ENCODE measurements at regions not wholly inside any gene's neighbourhood (a gene's known extent, or its start where the extent isn't known, plus 50 kb on each side); places are given as distances from the start of the nearest gene placed in this dataset.

DNA sequence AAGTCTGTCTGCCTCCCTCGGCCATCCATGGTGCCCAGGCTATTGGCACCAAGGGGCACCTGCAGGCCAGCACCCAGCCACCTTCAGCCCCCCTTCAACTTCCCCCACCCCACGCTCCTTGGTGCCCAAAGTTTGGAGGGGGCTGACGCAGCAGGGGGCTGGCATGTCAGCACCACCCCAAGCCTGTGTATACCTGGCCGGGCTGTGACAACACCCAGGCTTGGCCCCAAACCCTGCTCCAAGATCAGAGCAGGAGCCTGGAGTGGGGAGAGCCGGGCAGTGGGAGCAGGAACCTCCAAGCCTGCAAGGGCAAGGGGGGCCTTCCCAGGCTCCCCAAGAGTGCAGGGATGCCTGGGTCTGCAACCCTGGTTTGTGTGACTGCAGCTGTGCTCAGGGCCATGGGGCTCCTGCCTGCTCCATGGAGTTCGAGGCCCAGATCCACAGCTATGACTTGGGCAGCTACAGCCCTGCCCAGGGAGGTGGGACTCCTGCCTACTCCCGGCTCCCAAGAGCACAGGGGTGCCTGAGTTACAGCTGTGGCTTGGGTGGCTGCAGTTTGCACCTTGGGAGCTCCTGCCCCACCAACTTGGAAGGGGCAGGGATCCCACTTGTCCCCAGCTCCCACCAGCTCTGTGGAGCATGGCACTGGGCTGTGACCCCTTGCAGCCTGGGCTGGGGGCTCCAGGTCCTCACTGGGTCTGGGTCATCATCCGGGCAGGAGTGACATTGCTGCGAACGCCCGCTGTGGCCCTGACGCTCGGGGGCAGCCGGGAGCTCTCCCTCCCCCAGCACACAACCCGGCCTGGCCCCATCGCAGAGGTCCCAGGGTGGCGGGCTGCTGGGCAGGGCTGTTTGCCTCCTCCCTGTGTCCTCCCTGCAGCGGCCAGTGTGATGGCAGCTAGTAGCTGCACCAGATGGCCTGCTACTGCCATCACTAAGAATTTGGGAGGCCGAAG lies 175.5 kb upstream of the SDK2 start:
- no peak for ATAC-seq

DNA sequence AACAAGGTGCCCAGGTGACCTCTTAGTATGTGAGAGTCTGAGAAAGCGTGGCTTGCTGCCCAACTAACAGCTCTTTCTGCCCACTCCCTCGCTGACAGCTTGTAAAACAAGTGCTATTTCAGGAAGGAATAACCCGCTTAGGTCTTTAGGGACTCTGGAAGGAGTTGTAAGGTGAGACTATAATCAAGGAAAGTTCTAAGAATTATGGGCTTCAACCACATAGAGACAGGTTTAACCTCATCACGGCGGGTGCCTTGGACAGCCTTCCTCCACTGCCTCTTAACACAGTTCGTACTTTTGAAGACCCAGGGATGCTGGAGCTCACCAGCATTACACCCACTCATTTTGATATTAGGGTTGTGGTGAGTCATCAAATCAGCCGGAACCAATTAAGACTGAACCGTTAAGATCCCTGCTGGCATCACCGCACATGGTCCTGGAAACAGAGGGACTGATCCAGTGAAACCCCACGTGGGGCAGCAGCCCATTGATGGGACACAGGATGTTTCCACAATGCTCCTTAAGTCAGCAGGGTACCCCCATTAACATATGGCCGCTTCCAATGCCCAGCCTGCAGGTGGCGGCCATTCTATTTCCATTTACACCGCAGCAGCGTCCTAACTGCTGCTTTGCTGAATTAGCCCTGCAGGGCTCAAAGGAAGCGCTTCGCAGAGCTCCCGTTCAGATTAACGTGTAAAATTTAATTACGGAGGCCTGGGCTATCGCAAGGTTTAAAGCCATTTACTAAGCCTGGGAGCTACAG lies 176.6 kb upstream of the SDK2 start:
- no peak for ATAC-seq

DNA sequence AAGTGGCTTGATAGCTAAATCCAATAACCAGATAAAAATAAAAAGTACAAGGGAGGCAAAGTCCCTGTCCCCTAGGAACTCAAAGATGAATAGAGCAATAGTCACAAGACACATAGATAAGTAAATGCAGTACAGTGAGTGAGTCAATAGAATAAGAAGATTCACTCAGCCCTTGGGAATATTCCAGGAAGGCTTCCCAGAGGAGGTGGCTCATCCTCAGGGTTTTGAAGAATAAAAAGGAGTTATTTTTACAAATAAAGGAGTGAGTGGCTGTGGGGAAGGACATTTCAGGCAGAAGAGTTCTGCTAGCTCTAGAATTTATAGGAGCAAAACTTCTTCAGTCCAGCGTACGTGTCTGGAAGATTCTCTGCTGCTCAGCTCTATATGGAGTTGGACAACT lies 177.4 kb upstream of the SDK2 start:
- no peak for ATAC-seq

DNA sequence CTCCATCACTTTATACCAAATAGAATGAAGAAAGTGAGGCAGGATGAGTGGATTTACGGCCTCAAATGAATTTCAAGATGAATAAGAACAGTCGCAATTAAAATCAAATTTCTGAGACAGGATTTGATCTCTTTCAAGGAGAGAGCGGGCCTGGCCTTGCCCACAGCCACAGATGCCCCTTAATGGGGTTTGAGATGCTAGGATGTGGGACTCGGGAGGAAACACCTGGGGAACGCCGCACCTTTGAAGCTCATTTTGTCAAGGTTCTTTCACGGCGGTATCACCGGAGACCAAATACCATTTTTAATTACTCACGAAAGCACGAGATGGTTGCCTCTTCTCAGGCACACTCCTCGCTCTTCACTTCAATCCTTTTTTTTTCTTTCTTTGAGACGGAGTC lies 178.1 kb upstream of the SDK2 start:
- no peak for ATAC-seq

DNA sequence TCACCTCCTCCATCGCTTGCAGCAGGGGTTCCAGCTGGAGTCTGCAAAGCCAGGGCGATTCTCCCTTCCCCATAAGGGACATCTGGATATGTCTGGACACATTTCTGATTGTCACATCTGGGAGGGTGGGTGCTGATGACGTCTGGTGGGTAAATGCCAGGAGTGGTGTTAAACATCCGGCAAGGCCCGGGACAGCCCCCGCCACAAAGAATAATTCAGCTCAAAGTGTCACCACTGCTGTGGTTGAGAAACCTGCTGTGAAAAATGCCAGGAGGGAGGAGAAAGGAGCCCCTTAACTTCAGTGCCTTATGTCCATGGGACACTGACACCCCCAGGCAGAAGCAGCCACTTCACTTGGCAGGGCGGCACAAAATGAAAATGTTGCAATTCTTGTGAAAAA lies 179.4 kb upstream of the SDK2 start:
- ATAC-seq = peak in 1 of 2 donors; percentile 27

DNA sequence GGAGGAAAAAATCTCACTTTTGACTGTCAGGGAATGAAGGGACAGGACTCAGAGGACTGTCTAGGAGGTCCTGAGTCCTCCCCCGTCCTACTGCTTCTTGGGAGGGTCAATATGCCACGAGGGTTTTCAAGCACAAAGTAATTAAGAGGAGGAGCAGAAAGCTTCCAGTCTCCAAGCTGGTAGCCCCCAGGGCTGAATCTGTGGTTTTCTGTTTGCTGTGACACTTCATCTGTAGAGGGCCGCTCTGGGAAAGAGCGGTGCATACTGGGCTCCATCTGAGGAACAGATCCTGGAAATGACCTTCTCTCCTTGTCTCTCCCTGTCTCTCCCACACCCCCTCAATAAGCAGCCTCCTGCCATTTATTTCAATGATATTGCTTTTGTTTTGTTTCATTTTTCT lies 180.1 kb upstream of the SDK2 start:
- no peak for ATAC-seq

DNA sequence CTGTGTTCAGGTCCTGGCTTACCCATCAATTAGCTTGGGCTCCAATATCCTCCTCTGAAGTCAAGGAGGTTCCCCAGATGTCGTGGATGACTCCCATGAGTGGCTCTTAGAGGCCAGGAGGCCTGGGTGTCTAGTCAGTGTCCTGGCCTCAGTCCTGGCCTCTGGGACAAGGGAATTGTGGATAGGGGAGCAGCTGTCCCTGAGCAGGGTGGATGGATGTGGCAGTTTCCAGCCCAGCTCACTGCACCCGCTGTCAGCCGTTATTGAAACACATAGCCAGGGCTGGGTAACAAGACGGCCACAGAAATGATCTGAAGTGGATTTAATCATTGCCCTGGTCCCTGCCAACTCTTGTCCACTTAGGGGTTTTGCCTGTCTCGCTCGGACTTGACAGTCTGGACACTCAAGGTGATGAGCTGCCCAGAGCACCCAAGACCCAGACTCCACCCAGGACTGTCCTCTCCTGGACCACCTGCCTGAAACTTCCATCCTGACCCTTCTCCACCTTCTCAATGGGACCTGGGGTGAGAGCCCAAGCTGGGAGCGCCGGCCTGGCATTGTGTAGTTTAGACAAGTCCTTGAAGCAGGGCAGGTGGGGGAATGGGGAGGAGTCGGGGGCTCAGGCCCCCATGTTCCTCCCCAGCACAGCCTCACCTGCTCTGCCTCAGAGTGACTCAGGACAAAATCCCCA lies 182.1 kb upstream of the SDK2 start:
- no peak for ATAC-seq

DNA sequence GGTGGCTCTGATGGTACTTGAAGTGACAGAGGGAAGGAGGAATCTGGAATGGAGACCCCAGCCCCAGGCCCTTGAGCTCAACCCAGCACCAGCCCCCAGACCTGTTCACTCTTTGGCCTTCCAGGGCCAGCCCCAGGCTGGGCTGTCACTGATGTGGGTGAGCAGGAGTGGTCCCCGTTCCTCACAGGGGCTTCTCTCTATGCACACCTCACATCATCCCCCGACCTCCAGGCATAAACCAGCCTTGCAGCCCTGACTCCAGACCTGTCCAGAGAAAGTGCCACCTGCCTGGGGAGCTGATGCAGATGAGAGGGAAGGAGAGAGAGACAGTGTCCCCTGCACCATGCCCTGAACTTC lies 182.6 kb upstream of the SDK2 start:
- ATAC-seq = no peak

DNA sequence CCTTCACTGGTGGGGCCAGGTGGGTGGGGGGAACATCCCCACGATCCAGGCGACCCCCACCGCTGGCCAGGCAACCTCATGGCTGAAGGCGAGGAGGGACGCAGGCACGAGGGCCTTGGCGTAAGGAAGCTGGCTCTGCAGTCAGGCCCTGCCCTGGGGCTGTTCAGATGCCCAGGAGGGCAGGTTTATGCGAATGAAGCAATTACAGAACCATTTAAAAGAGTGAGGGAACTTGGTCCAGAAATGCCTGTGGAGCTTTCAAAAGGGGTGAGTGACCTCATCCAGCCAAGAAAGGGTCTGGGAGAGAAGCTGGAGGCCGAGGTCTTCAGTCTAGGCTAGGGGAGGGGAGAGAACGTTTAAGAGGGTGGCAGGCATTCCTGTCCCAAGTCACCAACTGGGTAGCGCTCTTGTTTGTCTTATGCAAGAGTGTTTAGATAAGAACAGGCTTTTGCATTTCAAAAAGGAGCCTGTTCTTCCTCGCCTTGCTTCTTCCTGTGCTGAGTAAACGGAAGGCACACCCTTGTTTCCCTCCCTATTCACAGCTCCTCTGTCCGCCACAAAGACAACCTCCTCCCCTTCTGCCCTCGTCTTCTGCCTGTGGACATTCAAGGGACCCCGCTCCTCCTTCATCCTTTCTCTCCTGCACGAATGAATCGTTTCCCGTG lies 183.5 kb upstream of the SDK2 start:
- ATAC-seq = no peak

DNA sequence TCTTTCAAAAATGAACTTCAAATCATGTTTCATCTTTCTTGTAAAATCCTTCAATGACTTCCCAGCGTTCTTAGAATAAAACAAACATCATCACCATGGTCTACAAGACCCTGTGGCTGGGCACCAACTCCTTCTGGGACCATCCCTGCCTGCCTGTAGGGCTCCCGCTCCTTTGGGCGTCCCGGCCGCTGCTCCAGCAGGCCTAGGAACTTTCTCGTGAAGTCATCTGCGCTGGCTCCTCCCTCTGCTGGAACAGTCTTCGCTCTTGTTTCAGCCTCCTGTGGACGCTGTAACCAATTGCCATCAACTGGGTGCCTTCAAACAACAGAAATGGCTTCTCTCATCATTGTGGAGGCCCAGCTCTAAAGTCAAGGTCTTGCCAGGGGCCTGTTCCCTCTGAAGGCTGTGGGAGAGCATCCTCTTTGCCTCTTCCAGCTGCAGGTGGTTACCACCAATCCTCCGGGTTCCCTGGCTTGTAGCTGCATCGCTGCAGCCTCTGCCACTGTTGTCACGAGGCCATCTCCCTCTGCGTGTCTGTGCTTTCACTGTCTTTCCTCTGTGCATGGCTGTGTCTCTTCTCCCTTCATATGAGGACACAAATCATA lies 185.5 kb upstream of the SDK2 start:
- no peak for ATAC-seq

DNA sequence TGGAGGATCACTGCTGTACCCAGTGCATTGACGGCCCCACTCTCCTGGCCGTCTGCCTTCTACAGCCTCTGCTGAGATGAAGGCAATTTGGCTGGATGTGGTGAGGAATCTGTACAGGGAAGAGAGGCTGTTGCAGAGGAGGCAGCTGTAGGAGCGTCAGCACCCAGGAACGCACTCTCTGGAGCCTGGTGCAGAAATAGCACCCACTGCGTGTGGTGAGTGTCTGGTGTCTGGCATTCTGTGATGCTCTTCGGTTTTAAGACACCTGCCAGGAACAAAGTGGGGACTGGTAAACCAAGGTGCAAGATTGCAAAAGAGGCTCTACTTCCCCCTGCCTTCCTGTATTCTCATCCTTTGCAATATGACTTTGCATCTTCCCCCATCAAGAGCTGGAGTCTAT lies 187.5 kb upstream of the SDK2 start:
- no peak for ATAC-seq

DNA sequence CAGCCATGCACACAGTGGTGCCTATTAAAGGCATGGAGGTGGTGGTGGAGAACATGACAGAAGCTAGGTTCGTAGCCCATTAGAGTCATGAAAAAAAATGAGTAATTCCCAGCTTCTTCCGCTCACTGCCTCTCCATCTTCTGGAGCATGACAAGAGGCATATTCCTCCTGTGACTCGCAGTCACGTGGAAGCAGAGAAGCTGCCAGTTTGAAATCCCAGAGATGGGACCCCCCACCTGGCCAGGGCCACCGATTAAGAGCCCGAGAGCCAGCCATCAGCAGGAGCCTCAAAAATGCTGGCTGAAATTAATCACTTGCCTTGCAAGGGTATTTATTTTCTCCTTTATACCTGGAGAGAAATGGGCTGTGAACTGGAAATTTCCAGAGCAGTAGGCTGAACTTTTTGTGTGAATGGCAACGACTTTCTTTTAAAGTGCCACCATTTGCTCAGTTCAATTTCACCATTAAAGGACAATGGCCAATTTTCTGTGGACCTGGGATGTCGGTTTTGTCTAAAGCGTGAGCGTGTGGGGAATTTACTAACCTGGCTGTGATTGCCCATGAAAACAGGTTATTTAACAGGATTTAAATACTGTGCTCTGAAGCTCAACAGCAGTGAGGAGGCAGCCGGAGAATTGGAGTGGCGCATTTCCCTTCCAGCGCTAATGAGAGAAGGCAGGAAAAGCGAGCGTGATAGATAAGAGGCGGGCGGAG lies 189.7 kb upstream of the SDK2 start:
- ATAC-seq = no peak

DNA sequence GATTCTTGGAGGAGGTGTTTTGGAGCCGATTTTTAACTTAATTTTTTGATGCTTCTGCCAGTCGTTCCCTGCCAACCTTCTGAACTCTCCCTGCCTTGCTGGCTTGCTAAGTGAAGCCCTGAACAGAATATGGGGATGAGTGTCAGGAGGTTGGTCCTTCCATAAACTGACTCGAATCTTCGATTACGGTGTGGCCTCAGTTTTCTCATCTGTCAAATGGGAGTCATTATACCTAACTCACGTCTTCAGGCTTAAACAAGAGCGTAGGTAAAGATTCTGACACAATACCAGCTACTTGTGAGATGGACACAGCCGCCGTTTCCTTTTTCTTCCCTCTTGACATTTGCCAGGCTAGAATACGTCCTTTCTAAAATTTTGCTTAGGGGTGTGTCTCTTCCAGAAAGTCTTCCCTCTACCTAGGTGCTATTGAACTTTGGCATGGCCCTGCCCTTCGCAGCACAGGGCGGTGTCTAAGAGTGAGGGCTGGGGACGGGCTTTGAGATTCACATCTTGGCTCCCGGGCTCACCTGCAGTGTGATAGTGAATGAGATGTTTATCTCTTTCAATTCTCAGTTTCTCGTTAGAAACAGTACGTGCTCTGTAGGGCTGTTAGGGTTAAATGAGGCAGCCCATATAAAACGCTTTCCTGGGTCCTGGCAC lies 190.6 kb upstream of the SDK2 start:
- ATAC-seq = no peak

DNA sequence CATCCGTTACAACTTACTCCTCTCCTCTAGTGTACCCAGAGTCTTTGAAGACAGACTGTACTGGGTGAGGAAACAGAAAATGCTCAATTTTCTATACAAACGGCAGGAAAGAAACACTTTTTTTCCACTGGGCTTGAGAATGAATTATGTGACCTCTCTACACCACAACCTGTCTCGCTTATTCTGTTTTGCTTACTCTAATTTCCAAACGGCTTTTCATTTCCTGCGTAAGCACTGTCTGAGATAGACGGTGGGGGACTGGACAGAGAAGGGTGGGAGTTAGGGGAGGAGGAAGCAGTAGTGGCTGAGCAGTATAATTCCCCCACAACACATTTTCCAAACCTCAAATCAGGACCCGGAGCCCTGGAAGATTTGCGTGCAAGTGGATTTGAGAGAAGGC lies 191.4 kb upstream of the SDK2 start:
- ATAC-seq = peak in 1 of 2 donors; percentile 20

DNA sequence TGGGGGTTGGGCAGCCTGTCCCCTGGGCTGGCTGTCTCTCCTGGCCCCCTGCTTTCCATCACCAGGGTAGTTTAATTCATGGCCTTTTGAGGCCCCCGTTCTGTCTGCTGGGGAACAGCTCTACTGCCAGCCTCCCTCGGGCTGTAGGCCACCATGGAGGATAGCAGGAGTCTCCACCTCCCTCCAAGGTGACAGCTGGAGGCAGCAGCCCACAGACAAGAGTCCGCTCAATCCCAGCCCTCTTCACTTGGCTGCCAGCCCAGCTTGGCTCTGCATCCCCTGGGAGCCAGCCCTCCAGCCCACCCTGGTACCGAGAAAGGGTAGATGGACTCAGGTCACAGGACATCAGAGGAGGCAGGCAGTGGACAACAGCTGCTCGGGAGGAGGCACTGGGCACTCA lies 194.6 kb upstream of the SDK2 start:
- ATAC-seq = no peak

DNA sequence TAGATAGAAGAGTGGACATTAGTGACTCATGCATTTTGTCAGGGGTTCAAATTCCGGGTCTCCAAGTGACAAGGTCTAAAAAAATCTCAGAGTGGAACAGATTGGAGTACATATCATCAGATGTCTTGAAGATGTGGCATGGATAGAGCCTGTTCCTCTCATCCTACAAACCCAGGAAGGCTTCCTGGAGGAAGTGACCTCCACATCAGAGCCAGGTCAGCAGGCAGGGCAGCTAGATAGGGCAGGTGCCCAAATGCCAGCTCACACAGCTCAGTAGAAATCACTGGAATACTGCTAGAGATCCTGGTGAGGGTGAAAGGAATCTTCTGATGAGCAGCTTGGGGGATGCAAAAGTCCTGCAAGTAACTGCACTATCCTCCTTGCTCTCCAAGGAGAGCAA lies 196.6 kb upstream of the SDK2 start:
- ATAC-seq = no peak

DNA sequence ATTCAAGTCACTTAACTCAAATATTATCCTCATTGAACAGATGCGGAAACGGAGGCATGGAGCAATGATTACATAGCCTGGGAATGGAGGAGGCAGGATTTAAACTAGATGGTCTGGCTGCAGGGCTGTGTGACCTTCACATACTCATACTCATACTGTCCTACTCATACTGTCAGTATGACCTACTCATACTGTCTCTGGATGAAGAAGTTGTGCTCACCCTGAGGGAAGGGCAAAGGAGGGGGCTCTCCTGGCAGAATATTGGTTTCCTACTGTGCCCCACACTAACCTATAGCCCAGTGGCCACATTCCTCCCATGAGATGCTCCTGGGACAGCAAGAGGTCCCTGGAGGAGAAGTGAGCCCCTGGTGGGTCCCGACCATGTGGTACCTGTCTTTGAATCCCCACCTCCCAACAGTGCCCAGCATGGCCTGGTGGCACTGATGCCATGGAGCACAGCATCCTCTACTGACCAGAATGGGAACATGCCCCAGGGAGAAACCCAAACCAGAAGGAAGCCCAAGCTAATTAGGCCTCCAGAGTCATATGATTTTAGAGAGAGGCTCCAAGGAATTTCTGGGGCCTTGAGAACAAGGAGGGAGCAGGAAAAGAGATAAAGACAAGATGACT lies 197.3 kb upstream of the SDK2 start:
- peak in 1 of 2 donors; percentile 48 for ATAC-seq

DNA sequence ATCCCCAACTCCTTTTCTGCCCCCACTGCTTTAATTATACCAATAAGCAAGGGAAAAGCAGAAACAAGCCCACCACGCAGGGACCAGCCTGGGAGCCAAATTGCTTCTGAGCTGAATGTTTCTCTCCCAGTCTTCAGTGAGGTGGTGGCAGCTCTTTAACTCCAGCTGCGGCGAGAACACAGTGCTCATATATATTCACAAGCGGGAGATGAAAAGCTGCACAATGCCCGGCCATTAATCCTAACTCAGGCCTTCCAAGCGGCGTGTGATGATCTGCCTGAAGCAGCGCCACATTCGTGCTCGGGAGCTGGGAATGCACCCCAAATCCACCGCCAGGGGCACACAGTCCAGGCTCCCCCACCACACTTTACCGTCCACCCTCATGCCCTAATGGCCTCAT lies 203.7 kb upstream of the SDK2 start:
- ATAC-seq = no peak

DNA sequence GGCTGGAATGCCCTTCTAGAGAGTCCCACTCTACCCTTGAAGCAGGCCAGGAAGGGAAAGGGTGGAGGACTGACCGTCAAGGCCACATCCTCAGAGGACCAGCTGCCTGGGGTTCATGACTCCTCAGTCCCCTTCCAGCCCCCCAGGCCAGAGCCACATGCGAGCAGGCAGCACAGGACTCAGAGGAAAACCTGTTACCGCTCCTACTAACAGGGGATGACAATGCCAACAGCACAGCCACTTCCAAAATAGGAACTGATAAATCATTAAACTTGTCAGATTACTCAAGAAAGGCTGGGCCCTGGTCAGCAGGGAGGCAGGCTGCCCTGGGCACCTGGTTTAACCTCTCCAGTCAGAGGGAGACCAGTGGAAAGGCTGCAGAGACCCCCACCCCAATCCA lies 206.2 kb upstream of the SDK2 start:
- no peak for ATAC-seq

DNA sequence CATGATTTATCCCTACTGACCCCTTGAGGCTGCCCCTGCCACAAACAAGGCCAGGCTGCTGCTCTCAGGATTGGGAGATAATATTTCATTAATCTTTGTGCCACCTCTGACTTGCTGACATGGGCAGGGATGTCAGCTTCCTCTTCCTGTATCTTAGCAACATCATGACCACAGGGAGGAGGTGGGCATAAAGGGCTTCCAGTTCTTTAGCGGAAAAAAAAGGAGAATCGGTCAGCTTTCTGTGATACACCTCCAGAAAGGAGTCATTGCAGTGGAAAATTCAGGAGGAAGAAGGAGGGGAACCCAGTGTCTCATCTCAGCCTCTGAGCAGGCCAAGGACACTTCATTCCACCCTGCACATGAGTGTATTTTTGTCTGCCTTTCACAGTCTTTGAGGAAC lies 206.8 kb upstream of the SDK2 start:
- ATAC-seq = no peak

DNA sequence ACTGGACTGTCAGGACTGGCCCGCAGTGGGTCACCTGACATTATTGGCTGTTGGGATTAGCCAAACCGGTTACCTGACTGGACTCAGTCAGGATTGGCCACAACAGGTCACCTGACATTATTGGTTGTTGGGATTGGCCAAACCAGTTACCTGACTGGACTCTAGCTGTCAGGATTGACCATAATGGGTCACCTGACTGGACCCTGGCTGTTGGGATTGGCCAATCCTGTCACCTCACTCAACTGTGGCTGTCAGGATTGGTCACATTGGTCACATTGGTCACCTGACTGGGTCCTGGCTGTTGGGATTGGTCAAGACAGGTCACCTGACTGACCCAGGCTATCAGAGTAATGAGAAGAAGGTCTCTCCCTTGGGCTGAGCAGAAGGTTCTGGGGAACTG lies 207.7 kb upstream of the SDK2 start:
- no peak for ATAC-seq

Measured in activated CD4-positive, CD25-positive, alpha-beta regulatory T cell treated with anti-CD3 and anti-CD28 coated beads, Interleukin-2, amount 50 U/mL, for 24 hours (primary cell).